GM12878 (cell line): ENCODE measurements at regions not wholly inside any gene's neighbourhood (a gene's known extent, or its start where the extent isn't known, plus 50 kb on each side); places are given as distances from the start of the nearest gene placed in this dataset.

Source experiments
- ATAC-seq: fragments of 200-7000 bp; cut with Tn5 transposase; 3 replicates; pipeline ENCODE4 v1.9.1; 2020; ENCODE audit warnings: mild to moderate bottlenecking, moderate library complexity
- BruUV-seq: library from RNA; stranded (reverse); fragments of 400-500 nt; replicated peaks from 2 replicates; lab custom pipeline; 2021; lab: Mats Ljungman, UMichigan
- CTCF ChIA-PET: fragments of 300-600 bp; sonication (Branson Sonifier 250); formaldehyde crosslinking; extraction: SDS; loops from one replicate; lab custom pipeline; 2021; ENCODE audit warnings: inconsistent platforms; lab: Yijun Ruan, JAX
- POLR2A ChIA-PET: fragments of 350-600 bp; formaldehyde crosslinking; extraction: SDS; loops from one replicate; lab custom pipeline; 2021; ENCODE audit warnings: inconsistent platforms; lab: Charles Lee
- RAD21 ChIA-PET: fragments of 300-600 bp; sonication (Branson Sonifier 250); formaldehyde crosslinking; loops from one replicate; lab custom pipeline; 2023; ENCODE audit warnings: antibody characterized with exemption; ENCODE audit not compliant: unreplicated experiment; lab: Charles Lee
- SMC1A ChIA-PET: fragments of 300-600 bp; sonication (Branson Sonifier 250); formaldehyde crosslinking; loops from one replicate; lab custom pipeline; 2023; ENCODE audit not compliant: unreplicated experiment, uncharacterized antibody; lab: Charles Lee
- DNase-seq: peaks from one replicate; pipeline ENCODE4 v3.0.0-alpha.2; 2011; ENCODE audit warnings: low read depth, low spot score
- FAIRE-seq: peaks from 3 replicates; lab custom pipeline; 2011; peaks lifted over from hg19 to GRCh38; lab: Jason Lieb, UNC
- H2AFZ ChIP-seq: 2 replicates; pipeline ENCODE4 v1.6.0; 2011; ENCODE audit warnings: low read depth, low read length, control low read depth; ENCODE audit not compliant: control insufficient read depth
- H3K27ac ChIP-seq: 2 replicates; pipeline ENCODE4 v1.5.1; 2011; ENCODE audit warnings: control low read depth; ENCODE audit not compliant: control insufficient read depth, insufficient read depth
- H3K27me3 ChIP-seq, 2 experiments: replicated peaks in 1 of 2; 2 replicates each; pipeline versions ENCODE4 v1.6.0 to v1.6.1; 2011; ENCODE audit warnings: low read length in 1 of 2; ENCODE audit not compliant: control insufficient read depth in 2 of 2, insufficient read depth in 2 of 2
- H3K36me3 ChIP-seq, 2 experiments: 2 replicates each; pipeline ENCODE4 v1.5.1; 2011; ENCODE audit warnings: low read length in 1 of 2; ENCODE audit not compliant: control insufficient read depth in 2 of 2, insufficient read depth in 2 of 2
- H3K4me1 ChIP-seq: 2 replicates; pipeline ENCODE4 v1.6.1; 2011; ENCODE audit warnings: mild to moderate bottlenecking, low read length, moderate library complexity, mixed read lengths; ENCODE audit not compliant: control insufficient read depth, insufficient read depth
- H3K4me2 ChIP-seq: 2 replicates; pipeline ENCODE4 v1.6.0; 2011; ENCODE audit warnings: control low read depth; ENCODE audit not compliant: control insufficient read depth, insufficient read depth
- H3K4me3 ChIP-seq: fragments of 200-600 bp; sonication (generic); 2 replicates; pipeline ENCODE4 v1.5.1; 2016
- H3K79me2 ChIP-seq: 2 replicates; pipeline ENCODE4 v1.6.0; 2011; ENCODE audit warnings: low read length; ENCODE audit not compliant: control insufficient read depth, insufficient read depth
- H3K9ac ChIP-seq: 2 replicates; pipeline ENCODE4 v1.8.0; 2011; ENCODE audit warnings: low read length, control low read depth, mixed read lengths; ENCODE audit not compliant: control insufficient read depth, insufficient read depth
- H3K9me3 ChIP-seq: replicated peaks from 3 replicates; pipeline ENCODE4 v1.5.1; 2011; ENCODE audit warnings: mild to moderate bottlenecking, low read length; ENCODE audit not compliant: control insufficient read depth, insufficient read depth
- H4K20me1 ChIP-seq: 2 replicates; pipeline ENCODE4 v1.6.0; 2011; ENCODE audit not compliant: control insufficient read depth, insufficient read depth
- BACH1 ChIP-seq: fragments of 450-650 bp; IDR thresholded peaks from 2 replicates; pipeline ENCODE4 v1.6.1; 2017; ENCODE audit warnings: mild to moderate bottlenecking, borderline replicate concordance
- BCL11A ChIP-seq: IDR thresholded peaks from 2 replicates; pipeline ENCODE4 v1.6.1; 2011; ENCODE audit warnings: low read depth, low read length
- EED ChIP-seq: sonication (generic); IDR thresholded peaks from 2 replicates; pipeline ENCODE4 v1.6.1; 2016; ENCODE audit warnings: antibody characterized with exemption, low read depth
- EP300 ChIP-seq, 2 experiments: fragments of 150-350 bp in 1 of 2; IDR thresholded peaks; 2 replicates each; pipeline ENCODE4 v1.6.1; 2011 to 2012; ENCODE audit warnings: low read depth in 2 of 2, low read length in 2 of 2, borderline replicate concordance in 1 of 2, improper control_type of control experiment in 1 of 2, inconsistent platforms in 1 of 2; ENCODE audit not compliant: control insufficient read depth in 1 of 2
- MXI1 ChIP-seq: fragments of 150-350 bp; IDR thresholded peaks from 2 replicates; pipeline ENCODE4 v1.6.1; 2011; ENCODE audit warnings: low read depth, mild to moderate bottlenecking, inconsistent platforms, low read length, improper control_type of control experiment
- NFYA ChIP-seq: IDR thresholded peaks from 2 replicates; pipeline ENCODE4 v1.6.1; 2011; ENCODE audit warnings: low read depth, mild to moderate bottlenecking, low read length, improper control_type of control experiment, borderline replicate concordance
- SIN3A ChIP-seq: IDR thresholded peaks from 2 replicates; pipeline ENCODE4 v1.6.1; 2012; ENCODE audit warnings: low read depth, low read length, improper control_type of control experiment
- TARDBP ChIP-seq: IDR thresholded peaks from 2 replicates; pipeline ENCODE4 v1.6.1; 2016; ENCODE audit warnings: borderline replicate concordance
- ZNF24 ChIP-seq: fragments of 450-650 bp; IDR thresholded peaks from 2 replicates; pipeline ENCODE4 v1.6.1; 2017; ENCODE audit warnings: antibody characterized with exemption, mild to moderate bottlenecking
- WGBS: methylation state at CpG from one replicate; pipeline ENCODE4 v1.1.6; 2016; ENCODE audit warnings: low lambda C conversion rate; ENCODE audit not compliant: insufficient replicate concordance, insufficient coverage; ENCODE audit errors: missing lambda C conversion rate; 5-methylcytosine and 5-hydroxymethylcytosine counted together
- in situ Hi-C: fragments of 300-500 bp; cut with MboI; formaldehyde crosslinking; loops from 9 replicates; pipeline ENCODE4 v1.14.3; 2018; ENCODE audit warnings: mixed read lengths
- intact Hi-C: fragments of 100-400 bp; cut with micrococcal nuclease; formaldehyde crosslinking; loops from one replicate; pipeline ENCODE4 v1.14.2; 2022; ENCODE audit not compliant: unreplicated experiment
- TF ChIP-seq, protein P1 (sequence below): fragments of 450-650 bp; IDR thresholded peaks from 2 replicates; pipeline ENCODE4 v1.6.1; 2018; ENCODE audit warnings: mild to moderate bottlenecking, low read depth, moderate library complexity; ENCODE audit not compliant: partially characterized antibody
- TF ChIP-seq, protein P2 (sequence below): fragments of 450-650 bp; IDR thresholded peaks from 2 replicates; pipeline ENCODE4 v1.6.1; 2016; ENCODE audit warnings: mild to moderate bottlenecking
- TF ChIP-seq, protein P3 (sequence below): fragments of 450-650 bp; IDR thresholded peaks from 2 replicates; pipeline ENCODE4 v1.6.1; 2016; ENCODE audit warnings: mild to moderate bottlenecking
- TF ChIP-seq, protein P4 (sequence below): fragments of 450-650 bp; IDR thresholded peaks from 2 replicates; pipeline ENCODE4 v1.6.1; 2017; ENCODE audit warnings: mild to moderate bottlenecking, moderate library complexity
- TF ChIP-seq, protein P5 (sequence below): IDR thresholded peaks from 2 replicates; pipeline ENCODE4 v1.6.1; 2012; ENCODE audit warnings: low read depth, low read length, improper control_type of control experiment

DNA sequence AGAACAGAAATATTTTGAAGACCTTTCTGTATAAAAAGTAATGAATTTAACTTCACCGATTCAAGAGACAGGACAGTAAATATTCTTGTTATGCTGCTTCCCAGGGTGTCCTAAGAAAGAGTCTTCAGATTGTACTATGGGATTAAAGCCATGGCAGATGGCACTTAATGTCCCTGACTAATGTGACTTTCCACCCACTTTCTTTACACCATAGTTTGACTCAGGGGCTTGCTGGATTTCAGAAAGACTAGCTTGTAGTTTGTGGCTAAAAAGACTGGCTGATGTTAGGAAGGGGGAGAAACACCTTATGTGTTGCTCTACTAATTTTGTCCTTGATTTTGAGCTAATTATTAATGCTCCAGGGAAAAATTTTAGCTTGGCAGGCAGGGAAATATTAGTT is 75.9 kb downstream of the UTRN start:
- Histone ChIP-seq H3K4me3 (no peak overlapping the region), H3K27ac (no peak overlapping the region), H3K4me1 (peaks cover 1% of the 10 kb centered on the region; the same call in 1 of the 2 replicates), H2AFZ (no peak overlapping the region), H3K27me3 (no peaks in the 10 kb centered on the region), H3K4me2 (no peak overlapping the region), H4K20me1 (0 out of 2 replicates have a peak, but pooled peaks cover 3% of the 10 kb centered on the region), H3K36me3 (no peaks in the 10 kb centered on the region), H3K9ac (no peak overlapping the region), H3K9me3 (no peaks in the 10 kb centered on the region), H3K79me2 (peaks cover 22% of the 10 kb centered on the region)
- CTCF ChIA-PET: interaction anchor here (1.0 kb wide), 1 partner anchor 120 kb away, joined by 3 read pairs; no protein-coding TSS in a partner anchor
- DNase-seq (no peak), ATAC-seq (no peak), FAIRE-seq (no peak)
- BruUV-seq: no TSS peak
- 100% methylated on average over 1 of the region's 1 CpG for WGBS
- POLR2A ChIA-PET: no interaction called here
- SMC1A ChIA-PET: interaction anchor here (0.6 to 1.7 kb wide), 7 partner anchors 9 to 245 kb away, joined by 3 to 5 read pairs (median 3); no protein-coding TSS in a partner anchor
- RAD21 ChIA-PET: interaction anchor here (1.5 kb wide), 1 partner anchor 15 kb away, joined by 3 read pairs; no protein-coding TSS in a partner anchor
- in situ Hi-C loops: no loop called here
- intact Hi-C loops: no loop called here
- TF ChIP-seq, protein P1, sequence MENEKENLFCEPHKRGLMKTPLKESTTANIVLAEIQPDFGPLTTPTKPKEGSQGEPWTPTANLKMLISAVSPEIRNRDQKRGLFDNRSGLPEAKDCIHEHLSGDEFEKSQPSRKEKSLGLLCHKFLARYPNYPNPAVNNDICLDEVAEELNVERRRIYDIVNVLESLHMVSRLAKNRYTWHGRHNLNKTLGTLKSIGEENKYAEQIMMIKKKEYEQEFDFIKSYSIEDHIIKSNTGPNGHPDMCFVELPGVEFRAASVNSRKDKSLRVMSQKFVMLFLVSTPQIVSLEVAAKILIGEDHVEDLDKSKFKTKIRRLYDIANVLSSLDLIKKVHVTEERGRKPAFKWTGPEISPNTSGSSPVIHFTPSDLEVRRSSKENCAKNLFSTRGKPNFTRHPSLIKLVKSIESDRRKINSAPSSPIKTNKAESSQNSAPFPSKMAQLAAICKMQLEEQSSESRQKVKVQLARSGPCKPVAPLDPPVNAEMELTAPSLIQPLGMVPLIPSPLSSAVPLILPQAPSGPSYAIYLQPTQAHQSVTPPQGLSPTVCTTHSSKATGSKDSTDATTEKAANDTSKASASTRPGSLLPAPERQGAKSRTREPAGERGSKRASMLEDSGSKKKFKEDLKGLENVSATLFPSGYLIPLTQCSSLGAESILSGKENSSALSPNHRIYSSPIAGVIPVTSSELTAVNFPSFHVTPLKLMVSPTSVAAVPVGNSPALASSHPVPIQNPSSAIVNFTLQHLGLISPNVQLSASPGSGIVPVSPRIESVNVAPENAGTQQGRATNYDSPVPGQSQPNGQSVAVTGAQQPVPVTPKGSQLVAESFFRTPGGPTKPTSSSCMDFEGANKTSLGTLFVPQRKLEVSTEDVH: no peak
- TF ChIP-seq, protein P2, sequence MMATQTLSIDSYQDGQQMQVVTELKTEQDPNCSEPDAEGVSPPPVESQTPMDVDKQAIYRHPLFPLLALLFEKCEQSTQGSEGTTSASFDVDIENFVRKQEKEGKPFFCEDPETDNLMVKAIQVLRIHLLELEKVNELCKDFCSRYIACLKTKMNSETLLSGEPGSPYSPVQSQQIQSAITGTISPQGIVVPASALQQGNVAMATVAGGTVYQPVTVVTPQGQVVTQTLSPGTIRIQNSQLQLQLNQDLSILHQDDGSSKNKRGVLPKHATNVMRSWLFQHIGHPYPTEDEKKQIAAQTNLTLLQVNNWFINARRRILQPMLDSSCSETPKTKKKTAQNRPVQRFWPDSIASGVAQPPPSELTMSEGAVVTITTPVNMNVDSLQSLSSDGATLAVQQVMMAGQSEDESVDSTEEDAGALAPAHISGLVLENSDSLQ: no peak
- TF ChIP-seq ZNF24: no peak
- TF ChIP-seq, protein P3, sequence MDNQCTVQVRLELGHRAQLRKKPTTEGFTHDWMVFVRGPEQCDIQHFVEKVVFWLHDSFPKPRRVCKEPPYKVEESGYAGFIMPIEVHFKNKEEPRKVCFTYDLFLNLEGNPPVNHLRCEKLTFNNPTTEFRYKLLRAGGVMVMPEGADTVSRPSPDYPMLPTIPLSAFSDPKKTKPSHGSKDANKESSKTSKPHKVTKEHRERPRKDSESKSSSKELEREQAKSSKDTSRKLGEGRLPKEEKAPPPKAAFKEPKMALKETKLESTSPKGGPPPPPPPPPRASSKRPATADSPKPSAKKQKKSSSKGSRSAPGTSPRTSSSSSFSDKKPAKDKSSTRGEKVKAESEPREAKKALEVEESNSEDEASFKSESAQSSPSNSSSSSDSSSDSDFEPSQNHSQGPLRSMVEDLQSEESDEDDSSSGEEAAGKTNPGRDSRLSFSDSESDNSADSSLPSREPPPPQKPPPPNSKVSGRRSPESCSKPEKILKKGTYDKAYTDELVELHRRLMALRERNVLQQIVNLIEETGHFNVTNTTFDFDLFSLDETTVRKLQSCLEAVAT: no peak
- TF ChIP-seq EP300 (IDR thresholded peaks at IDR 0.05; ENCODE audit: borderline replicate concordance in 1 of 2, control insufficient read depth in 1 of 2, low read depth in 2 of 2, low read length in 2 of 2): no peak
- TF ChIP-seq, protein P4, sequence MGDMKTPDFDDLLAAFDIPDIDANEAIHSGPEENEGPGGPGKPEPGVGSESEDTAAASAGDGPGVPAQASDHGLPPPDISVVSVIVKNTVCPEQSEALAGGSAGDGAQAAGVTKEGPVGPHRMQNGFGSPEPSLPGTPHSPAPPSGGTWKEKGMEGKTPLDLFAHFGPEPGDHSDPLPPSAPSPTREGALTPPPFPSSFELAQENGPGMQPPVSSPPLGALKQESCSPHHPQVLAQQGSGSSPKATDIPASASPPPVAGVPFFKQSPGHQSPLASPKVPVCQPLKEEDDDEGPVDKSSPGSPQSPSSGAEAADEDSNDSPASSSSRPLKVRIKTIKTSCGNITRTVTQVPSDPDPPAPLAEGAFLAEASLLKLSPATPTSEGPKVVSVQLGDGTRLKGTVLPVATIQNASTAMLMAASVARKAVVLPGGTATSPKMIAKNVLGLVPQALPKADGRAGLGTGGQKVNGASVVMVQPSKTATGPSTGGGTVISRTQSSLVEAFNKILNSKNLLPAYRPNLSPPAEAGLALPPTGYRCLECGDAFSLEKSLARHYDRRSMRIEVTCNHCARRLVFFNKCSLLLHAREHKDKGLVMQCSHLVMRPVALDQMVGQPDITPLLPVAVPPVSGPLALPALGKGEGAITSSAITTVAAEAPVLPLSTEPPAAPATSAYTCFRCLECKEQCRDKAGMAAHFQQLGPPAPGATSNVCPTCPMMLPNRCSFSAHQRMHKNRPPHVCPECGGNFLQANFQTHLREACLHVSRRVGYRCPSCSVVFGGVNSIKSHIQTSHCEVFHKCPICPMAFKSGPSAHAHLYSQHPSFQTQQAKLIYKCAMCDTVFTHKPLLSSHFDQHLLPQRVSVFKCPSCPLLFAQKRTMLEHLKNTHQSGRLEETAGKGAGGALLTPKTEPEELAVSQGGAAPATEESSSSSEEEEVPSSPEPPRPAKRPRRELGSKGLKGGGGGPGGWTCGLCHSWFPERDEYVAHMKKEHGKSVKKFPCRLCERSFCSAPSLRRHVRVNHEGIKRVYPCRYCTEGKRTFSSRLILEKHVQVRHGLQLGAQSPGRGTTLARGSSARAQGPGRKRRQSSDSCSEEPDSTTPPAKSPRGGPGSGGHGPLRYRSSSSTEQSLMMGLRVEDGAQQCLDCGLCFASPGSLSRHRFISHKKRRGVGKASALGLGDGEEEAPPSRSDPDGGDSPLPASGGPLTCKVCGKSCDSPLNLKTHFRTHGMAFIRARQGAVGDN: no peak
- TF ChIP-seq EED: no peak
- no peak for TF ChIP-seq TARDBP
- no peak for TF ChIP-seq BCL11A
- TF ChIP-seq BACH1: no peak
- TF ChIP-seq SIN3A: no peak
- no peak for TF ChIP-seq MXI1
- TF ChIP-seq NFYA: no peak
- TF ChIP-seq, protein P5, sequence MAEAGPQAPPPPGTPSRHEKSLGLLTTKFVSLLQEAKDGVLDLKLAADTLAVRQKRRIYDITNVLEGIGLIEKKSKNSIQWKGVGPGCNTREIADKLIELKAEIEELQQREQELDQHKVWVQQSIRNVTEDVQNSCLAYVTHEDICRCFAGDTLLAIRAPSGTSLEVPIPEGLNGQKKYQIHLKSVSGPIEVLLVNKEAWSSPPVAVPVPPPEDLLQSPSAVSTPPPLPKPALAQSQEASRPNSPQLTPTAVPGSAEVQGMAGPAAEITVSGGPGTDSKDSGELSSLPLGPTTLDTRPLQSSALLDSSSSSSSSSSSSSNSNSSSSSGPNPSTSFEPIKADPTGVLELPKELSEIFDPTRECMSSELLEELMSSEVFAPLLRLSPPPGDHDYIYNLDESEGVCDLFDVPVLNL: no peak
